Mucosa of descending colon (tissue), 3 donors: ENCODE measurements at regions not wholly inside any gene's neighbourhood (a gene's known extent, or its start where the extent isn't known, plus 50 kb on each side); places are given as distances from the start of the nearest gene placed in this dataset.

Experiments
- ATAC-seq: fragments of 200-7000 bp; cut with Tn5 transposase; one replicate; pipeline ENCODE4 v1.9.1; 2020; ENCODE audit warnings: mild to moderate bottlenecking, moderate library complexity
- DNase-seq, 3 donors: peaks; one replicate each; pipeline ENCODE4 v3.0.0-alpha.2; 2020
- H3K36me3 ChIP-seq: fragments of 200-600 bp; one replicate; pipeline ENCODE4 v1.8.0; 2021; ENCODE audit warnings: low read depth, mild to moderate bottlenecking
- H3K4me1 ChIP-seq: fragments of 200-600 bp; one replicate; pipeline ENCODE4 v1.8.0; 2021; ENCODE audit warnings: low read depth, mild to moderate bottlenecking
- H3K4me3 ChIP-seq: fragments of 200-600 bp; one replicate; pipeline ENCODE4 v1.8.0; 2021; ENCODE audit warnings: mild to moderate bottlenecking
- H3K9me3 ChIP-seq: fragments of 200-600 bp; one replicate; pipeline ENCODE4 v1.8.0; 2021; ENCODE audit warnings: mild to moderate bottlenecking
- intact Hi-C, 2 donors: fragments of 100-400 bp; cut with DNase I in 1 of 2; cut with micrococcal nuclease in 1 of 2; formaldehyde crosslinking; loops; one replicate each; pipeline versions ENCODE4 v1.11.0 to v1.11.1; 2022; cut with DNase I, micrococcal nuclease
- TF ChIP-seq, protein P1 (sequence below): fragments of 200-600 bp; IDR thresholded peaks from one replicate; pipeline ENCODE4 v1.8.0; 2022; ENCODE audit warnings: antibody characterized with exemption, mild to moderate bottlenecking
- donor health status: DM: no; HTN: no; CAD: no; lungs with moderate emphysema.
- donor health status: DM: no; HTN: no; CAD: no.
- donor health status: DM: no; HTN: yes; CAD: no.

DNA sequence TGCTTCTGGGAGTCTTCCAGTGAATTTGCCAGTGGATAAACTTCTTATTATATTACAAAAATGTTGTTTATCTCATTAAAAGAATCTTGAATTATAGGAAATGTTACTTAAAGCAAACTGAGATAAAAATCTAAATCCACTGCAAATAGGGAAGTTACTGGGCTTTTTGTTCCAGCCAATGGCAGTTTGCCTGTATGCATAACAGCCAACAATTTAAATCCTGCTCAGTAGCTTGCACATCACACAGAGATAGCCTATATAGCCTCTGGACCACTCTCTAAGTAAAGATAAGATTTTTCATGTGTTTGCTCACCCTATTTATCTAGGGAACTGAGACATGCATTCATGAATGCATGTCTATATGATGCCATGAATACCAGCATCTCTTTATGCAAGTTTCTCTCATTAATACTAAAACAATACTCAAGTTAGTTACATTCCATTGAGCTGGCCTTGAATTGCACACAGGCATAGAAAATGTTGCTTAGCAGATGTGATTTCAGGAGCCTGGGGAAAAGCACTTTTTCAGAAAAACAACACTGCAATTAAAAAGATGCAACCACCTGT lies 92.1 kb upstream of the GPR149 start:
- DNase-seq: no peak
- ATAC-seq: no peak
- TF ChIP-seq, protein P1, sequence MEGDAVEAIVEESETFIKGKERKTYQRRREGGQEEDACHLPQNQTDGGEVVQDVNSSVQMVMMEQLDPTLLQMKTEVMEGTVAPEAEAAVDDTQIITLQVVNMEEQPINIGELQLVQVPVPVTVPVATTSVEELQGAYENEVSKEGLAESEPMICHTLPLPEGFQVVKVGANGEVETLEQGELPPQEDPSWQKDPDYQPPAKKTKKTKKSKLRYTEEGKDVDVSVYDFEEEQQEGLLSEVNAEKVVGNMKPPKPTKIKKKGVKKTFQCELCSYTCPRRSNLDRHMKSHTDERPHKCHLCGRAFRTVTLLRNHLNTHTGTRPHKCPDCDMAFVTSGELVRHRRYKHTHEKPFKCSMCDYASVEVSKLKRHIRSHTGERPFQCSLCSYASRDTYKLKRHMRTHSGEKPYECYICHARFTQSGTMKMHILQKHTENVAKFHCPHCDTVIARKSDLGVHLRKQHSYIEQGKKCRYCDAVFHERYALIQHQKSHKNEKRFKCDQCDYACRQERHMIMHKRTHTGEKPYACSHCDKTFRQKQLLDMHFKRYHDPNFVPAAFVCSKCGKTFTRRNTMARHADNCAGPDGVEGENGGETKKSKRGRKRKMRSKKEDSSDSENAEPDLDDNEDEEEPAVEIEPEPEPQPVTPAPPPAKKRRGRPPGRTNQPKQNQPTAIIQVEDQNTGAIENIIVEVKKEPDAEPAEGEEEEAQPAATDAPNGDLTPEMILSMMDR: no peak
- H3K4me1 ChIP-seq: no peaks in the 10 kb centered on the region
- no peak overlapping the region for H3K4me3 ChIP-seq
- H3K9me3 ChIP-seq: no peaks in the 10 kb centered on the region
- H3K36me3 ChIP-seq: no peaks in the 10 kb centered on the region
- intact Hi-C loops: no loop called here

DNA sequence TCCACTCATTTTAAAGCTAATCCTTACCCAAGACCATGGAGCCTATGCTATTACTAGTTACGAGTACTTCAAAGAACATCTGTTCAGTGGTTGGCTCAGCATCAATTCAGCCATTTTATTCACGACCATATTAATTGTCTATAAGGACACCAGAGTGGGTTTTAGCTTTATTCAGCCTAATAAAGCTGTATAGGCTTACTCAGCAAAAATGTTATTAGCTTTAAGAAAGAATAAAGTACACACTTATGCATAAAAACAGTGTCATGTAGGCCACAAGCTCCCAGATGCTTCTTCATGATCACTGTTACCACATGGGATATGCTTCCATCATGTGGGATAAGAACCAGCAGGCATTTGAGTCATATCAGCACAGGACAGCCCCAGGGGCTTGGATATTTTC lies 87.4 kb upstream of the GPR149 start:
- intact Hi-C loops: no loop called here
- DNase-seq: no peak
- Histone ChIP-seq H3K36me3 (no peaks in the 10 kb centered on the region), H3K9me3 (no peaks in the 10 kb centered on the region), H3K4me1 (no peaks in the 10 kb centered on the region), H3K4me3 (no peak overlapping the region)
- TF ChIP-seq, protein P1: no peak
- no peak for ATAC-seq

DNA sequence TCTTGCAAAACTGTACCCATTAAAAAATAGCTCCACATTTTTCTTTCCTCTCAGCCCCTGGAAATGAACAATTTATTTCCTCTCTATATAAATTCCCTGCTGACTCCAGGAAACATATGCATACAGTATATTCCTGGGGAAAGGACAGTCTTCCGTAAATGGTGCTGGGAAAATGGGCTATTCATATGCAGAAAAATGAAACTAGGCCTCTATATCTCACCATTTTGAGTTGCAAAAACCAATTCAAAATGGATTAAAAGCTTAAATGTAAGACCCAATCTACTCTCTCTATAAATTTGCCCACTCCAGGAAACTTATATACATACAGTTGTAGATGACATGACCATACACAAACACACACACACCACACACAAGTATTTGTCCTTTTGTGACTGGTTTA lies 85.9 kb upstream of the GPR149 start:
- no peaks in the 10 kb centered on the region for H3K9me3 ChIP-seq
- ATAC-seq (no peak), DNase-seq (no peak)
- H3K4me3 ChIP-seq: no peak overlapping the region
- no peaks in the 10 kb centered on the region for H3K36me3 ChIP-seq
- H3K4me1 ChIP-seq: no peaks in the 10 kb centered on the region
- TF ChIP-seq, protein P1: no peak
- intact Hi-C loops: no loop called here

DNA sequence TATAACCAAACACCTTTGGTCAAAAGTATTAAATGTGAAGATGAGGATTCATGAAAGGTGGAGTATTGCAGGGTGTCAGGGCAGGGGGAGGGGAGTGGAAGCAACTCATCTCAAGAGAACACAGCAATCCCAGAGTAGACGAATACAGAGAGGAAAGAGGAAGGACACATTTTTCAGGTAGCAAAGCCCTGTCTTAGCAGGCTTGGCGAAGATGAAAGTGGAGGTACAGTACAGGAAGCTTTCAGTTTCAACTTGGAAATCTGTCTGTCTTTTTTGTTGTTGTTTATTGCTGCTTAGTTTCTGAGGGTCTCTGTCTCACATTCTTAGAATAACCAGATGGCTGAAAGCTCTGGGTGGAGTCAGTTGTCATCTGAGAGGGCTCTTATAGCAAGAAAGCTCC lies 80.8 kb upstream of the GPR149 start:
- H3K4me3 ChIP-seq: no peak overlapping the region
- no peaks in the 10 kb centered on the region for H3K9me3 ChIP-seq

DNA sequence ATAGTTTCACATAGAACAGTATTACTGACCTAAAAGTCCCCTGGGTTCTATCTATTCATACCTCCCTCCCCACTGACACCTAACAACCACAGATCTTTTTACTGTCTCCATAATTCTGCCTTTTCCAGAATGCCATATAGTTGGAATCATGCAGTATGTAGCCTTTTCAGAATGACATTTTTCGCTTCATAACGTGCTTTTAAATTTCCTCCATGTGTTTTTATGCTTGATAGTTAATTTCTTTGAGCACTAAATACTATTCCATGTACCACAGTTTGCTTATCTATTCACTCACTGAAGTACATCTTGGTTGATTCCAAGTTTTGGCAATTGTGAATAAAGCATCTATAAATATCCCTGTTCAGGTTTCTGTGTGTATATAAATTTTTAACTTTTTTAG lies 77.7 kb upstream of the GPR149 start:
- H3K4me3 ChIP-seq: no peak overlapping the region
- intact Hi-C loops: no loop called here
- ATAC-seq (no peak), DNase-seq (no peak)
- TF ChIP-seq, protein P1: no peak
- H3K36me3 ChIP-seq: no peaks in the 10 kb centered on the region
- H3K4me1 ChIP-seq: no peaks in the 10 kb centered on the region
- no peaks in the 10 kb centered on the region for H3K9me3 ChIP-seq

More for the DNA sequence above, 80.8 kb upstream of the GPR149 start:
- TF ChIP-seq, protein P1: no peak
- Histone ChIP-seq H3K36me3 (no peaks in the 10 kb centered on the region), H3K4me1 (no peaks in the 10 kb centered on the region)
- no peak for DNase-seq
- intact Hi-C loops: no loop called here
- ATAC-seq: no peak

DNA sequence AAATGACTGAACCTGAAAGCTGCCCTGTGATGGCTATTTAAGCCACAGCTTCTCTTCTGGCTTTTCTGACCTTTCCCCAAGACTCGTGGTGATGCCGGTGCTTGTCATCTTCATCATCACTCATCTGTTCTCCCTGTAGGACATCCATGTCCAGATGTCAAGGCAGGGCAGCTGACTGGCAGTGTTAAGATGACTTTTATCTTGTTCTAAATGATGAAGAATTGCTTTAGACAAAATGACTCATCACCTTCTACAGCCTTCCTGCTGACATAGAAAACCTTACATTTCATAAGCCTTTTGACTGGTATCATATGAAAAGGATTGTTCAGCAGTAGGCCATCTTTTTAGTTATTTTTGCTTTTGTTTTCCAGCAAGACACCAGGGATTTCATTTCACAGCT lies 67.0 kb upstream of the GPR149 start:
- intact Hi-C loops: no loop called here
- TF ChIP-seq, protein P1: no peak
- no peak for ATAC-seq

More for the DNA sequence above, 67.0 kb upstream of the GPR149 start:
- Histone ChIP-seq H3K4me1 (no peaks in the 10 kb centered on the region), H3K9me3 (no peaks in the 10 kb centered on the region), H3K4me3 (no peak overlapping the region), H3K36me3 (no peaks in the 10 kb centered on the region)
- DNase-seq: no peak
